ENCODE measurements at regions not wholly inside any gene's neighbourhood (a gene's known extent, or its start where the extent isn't known, plus 50 kb on each side); places are given as distances from the start of the nearest gene placed in this dataset.
"Not testable (repeated sequence)": the region's sequence is repeated elsewhere in the genome, so short reads cannot be mapped to it uniquely, and the experiment has no call there.

- no peak for DNase-seq
These were observed 1902.2 kb upstream of the C9orf72 start for GRCh38 chr9:29475471-29475870.

- DNase-seq, result no peak
These were observed 1938.4 kb upstream of the C9orf72 start for GRCh38 chr9:29511680-29512079.

DNA sequence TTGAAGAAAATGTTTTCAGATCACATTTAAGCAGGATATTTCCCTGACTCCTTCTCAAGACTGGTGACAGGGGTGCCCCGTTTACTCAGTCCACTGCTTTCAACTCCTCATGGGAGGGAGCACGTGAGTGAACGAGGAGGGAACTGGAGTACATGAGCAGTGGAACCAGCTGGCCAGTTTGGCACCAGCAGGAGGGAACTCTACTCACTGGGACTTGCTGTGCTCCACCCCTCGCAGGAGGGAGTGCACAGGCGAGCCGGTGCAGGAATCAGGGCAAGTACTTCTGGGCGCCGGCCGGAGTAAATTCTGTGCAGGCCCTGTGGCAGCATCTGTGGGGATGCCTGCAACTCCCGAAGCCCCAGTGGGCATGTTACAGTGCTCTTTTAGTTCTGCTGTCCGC lies 1941.1 kb upstream of the C9orf72 start:
- no peak for DNase-seq

GRCh38 chr9:29514862-29515261 lies 1941.6 kb upstream of the C9orf72 start:
- DNase-seq, result no peak

- DNase-seq, result no peak
These were observed 1975.2 kb upstream of the C9orf72 start for GRCh38 chr9:29548436-29548835.

- DNase-seq, result no peak
These were observed 1982.2 kb upstream of the C9orf72 start for GRCh38 chr9:29555502-29555901.

DNA sequence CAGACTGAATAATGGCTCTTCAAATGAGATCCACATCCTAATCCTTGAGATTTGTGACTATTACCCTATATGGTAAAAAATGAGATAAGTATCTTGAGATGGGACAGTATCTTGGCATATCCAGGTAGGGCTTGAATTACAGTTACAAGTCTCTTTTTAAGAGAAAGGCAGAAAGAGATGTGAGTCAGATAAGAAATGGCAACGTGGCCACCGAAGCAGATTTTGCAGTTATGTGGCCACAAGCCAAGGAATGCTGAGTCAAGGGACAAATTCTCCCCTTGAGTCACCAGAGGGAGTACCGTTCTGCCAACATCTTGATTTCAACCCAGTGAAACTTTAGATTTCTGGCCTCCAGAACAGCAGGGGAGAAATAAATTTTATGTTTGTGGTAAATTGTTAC lies 1983.0 kb upstream of the C9orf72 start:
- DNase-seq, result no peak

GRCh38 chr9:29556746-29557145 lies 1983.5 kb upstream of the C9orf72 start:
- DNase-seq, result no peak

- DNase-seq, result no peak
These were observed 1991.3 kb upstream of the C9orf72 start for GRCh38 chr9:29564564-29564963.

GRCh38 chr9:29575219-29575618 lies 2001.9 kb upstream of the C9orf72 start:
- no peak for DNase-seq

DNA sequence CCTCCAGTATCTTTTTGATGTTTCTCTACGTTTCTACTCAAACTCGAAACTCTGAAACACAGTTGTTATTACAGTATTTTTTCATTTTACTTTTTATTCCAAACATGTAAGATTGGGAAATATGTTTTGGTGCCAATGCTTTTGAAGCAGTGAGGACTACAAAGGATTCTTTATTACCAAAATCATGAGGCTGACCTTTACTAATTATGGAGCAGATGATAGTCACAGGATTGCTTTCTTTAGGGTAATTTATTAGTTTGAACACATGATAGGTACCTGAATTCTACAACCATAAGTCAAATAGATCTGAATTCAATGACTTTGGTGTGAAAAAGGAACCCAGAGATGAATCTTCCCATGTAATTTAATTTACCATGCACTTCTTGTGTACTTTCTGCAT lies 2015.1 kb upstream of the C9orf72 start:
- no peak for DNase-seq

GRCh38 chr9:29609282-29609681 lies 2036.0 kb upstream of the C9orf72 start:
- DNase-seq, result no peak

- DNase-seq, result no peak
These were observed 2040.5 kb upstream of the C9orf72 start for GRCh38 chr9:29613773-29614172.

- DNase-seq, result no peak
These were observed 2043.6 kb upstream of the C9orf72 start for GRCh38 chr9:29616844-29617243.

DNA sequence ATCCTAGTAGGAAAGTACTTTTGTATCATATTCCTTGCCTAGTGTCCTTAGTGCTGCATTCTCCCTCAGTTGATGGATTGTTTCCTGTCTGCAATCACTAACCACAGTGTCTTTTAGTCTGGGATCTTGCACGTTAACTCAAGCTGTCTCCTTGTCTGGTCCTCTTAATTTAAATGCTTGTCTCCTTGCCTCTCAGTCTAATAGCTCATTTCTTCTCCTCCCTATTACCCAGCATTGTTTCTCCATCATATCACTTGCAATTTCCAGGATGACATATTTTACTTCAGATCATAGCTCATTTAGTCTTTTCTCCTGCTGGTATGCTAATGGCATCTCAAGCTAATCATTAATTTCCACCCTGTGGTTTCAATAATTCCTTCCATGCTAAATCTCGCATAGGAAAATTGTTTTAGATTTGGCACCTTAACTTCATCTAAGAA lies 2052.0 kb upstream of the C9orf72 start:
- no peak for DNase-seq

- no peak for DNase-seq
These were observed 2052.7 kb upstream of the C9orf72 start for GRCh38 chr9:29625931-29626330.

- DNase-seq, result not testable (repeated sequence)
These were observed 2055.6 kb upstream of the C9orf72 start for GRCh38 chr9:29628856-29629255.

DNA sequence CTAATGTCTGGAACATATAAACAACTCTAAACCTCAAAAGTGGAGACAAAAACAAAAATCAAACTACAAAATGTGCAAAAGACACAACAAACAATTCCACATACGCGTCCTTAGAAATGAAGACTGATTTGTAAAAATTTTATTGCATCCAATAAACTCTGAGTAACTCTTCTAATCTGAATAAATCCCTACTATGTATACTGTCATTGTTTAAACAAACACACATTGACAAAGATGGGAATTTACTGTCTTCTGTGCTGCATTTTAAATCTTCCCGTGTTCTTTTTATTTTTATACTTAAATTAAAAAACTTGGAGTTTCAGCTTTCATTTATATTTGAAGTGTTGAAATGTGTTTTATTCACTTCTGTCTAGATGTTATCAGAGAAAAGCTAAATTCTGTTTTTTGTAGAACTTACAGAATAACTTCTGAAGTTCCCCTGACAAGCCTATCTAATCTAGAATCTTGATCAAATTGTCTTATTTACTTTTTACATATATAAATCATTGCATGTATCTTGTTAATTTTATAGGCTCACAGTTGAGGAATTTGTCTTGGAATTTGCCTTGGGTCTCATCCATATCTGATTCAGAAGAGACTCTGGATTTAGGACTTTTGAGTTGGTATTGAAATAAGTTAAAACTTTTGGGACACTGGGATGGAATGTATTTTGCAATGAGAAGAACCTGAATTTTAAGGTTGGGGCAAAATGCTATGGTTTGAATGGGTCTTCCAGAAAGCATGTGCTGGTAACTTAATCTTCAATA lies 2064.4 kb upstream of the C9orf72 start:
- no peak for DNase-seq

DNA sequence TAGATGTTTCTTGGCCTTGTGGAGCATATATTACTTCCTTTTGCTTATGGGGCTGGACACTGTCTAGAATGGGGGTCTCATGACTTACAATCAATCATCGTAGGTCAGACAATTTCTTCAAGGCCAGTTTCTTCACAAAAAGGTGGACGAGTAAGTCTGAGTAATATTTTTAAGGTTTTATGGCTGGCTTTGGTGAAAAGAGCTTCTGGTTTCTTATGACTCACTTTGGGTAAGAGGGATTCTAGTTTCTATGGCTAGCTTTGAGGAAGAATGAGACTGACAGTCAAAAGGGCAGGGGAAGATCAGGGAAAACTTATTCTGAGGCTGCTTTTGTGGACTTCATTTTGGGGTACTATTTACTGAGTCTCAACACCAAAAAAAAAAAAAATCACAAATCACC lies 2067.2 kb upstream of the C9orf72 start:
- no peak for DNase-seq

DNA sequence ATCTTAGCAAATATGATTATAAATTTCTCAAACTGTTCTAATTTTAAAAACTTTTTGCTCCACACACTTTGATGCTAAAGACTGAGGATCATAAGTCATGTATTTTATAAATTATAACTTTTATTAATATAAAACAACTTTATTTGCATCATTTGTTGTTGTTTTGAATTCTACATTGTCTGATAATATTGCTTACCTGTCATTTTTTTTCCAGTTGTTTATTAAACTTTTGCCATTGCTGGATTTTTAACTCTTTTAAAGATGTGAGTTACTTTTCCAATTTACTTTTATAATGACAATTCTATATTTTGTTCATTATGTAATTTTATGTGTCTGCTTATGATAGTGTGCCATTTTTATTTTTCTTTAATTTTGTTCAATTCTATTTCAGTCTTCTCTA lies 2071.2 kb upstream of the C9orf72 start:
- DNase-seq, result no peak

GRCh38 chr9:29647451-29647850 lies 2074.2 kb upstream of the C9orf72 start:
- no peak for DNase-seq

GRCh38 chr9:29648132-29648531 lies 2074.9 kb upstream of the C9orf72 start:
- no peak for DNase-seq

GRCh38 chr9:29648601-29649000 lies 2075.3 kb upstream of the C9orf72 start:
- no peak for DNase-seq

GRCh38 chr9:29656641-29657406 lies 2083.5 kb upstream of the C9orf72 start:
- DNase-seq, result no peak

Measured in right forelimb (tissue), 1 donor.